ENCODE measurements at regions not wholly inside any gene's neighbourhood (a gene's known extent, or its start where the extent isn't known, plus 50 kb on each side); places are given as distances from the start of the nearest gene placed in this dataset.

DNA sequence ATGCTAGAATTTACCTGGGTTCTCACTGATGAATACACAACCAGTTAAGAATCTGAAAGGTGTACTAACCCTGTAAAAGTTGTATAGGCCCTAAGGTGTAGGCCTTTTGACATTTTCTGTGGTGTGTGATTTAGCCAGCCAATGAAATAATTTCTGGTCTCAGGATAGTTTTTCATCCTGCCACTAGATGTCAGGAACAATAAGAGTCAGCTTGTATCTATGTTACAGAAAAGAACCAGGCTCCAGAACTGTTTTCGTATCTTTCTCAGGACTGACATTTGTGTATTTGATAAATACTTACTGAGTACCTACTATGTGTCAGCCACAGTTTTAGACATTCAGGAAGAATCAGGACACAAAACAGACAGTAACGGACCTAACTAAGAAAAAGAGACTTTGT lies 673.6 kb upstream of the TENM3 start:
- no peak for DNase-seq

GRCh38 chr4:181578911-181579310 lies 664.3 kb upstream of the TENM3 start:
- DNase-seq: no peak

DNA sequence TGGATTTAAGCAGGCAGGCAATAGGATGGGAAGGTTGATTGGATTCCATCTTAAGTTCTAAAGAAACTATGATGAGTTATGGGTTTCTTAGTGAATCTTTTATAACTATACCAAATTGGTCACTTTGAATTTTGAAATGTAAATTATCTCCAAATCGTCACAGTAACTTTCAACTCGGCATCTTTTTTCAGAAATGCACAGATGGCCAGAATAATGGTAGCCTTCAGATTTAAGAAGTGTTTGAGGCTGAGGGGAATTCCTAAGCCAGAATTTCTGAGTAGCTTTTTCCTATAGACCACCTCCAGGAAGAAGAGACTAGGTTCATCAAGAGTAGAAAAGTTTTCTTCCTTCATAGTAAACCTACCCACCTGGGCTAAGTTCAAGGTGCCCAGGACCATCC lies 663.7 kb upstream of the TENM3 start:
- DNase-seq: no peak

- DNase-seq: no peak
These were observed 661.2 kb upstream of the TENM3 start for GRCh38 chr4:181581983-181582382.

DNA sequence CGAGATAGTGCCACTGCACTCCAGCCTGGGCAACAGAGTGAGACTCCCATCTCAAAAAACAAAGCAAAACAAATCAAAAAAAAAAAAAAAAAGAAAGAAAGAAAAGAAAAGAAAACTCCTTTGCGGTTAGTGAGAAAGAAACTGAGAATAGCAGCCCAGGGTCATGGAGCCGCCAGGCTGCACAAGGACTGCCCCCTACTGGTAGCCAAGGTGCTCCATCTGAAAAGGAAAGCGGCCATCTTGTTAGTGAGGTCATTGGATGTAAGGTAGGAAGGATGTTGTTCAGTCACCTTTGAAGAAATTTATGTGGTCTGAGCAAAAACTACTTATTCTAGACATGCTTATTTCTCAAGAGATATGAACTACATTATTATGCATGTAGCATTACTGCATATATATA lies 660.6 kb upstream of the TENM3 start:
- DNase-seq: no peak

GRCh38 chr4:181588733-181589302 lies 654.4 kb upstream of the TENM3 start:
- no peak for DNase-seq

DNA sequence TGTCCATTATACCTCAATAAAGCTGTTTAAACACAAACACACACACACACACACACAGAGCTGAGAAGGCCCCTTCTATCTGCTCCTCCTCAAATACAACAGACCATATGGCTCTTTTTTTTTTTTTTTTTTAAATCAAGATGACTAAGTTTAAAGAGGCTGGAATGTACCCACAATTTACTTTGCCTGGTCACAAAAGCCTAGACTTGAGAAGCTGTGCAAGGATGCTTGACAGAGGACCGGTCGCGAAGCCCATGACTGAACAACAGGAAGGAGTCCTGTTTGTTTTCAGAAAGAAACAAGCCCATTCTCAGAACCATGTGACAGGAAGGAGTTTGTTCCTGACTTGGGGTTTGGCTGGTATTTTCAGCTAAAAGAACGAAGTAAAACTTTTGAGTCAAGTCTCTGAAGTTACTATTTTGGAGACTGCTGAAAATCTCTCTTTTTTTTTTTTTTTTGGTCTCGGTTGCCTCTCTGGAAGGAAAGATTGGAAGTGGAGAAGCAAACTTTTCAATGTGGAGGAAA lies 650.9 kb upstream of the TENM3 start:
- DNase-seq: no peak

DNA sequence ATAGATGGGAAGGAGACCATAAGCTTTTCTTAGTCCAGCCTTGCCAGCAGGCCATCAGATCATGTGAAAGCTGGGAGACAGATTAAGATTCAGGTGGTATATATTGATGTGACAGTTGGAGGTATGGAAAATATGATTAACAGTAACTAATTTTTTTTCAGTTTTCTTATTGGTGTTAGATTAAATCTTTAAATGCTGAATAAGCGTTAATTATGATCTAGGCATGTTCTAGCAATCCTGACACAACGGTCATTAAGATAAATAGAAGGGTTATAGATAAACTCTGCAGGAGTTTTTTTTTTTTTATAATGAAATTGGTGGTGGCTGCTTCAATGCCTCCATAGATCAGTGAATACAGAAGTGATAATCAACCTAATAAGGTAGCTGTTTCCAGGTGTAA lies 649.5 kb upstream of the TENM3 start:
- no peak for DNase-seq

- DNase-seq: no peak
These were observed 649.0 kb upstream of the TENM3 start for GRCh38 chr4:181594188-181594587.

- DNase-seq: no peak
These were observed 647.5 kb upstream of the TENM3 start for GRCh38 chr4:181595716-181596115.

- DNase-seq: no peak
These were observed 645.4 kb upstream of the TENM3 start for GRCh38 chr4:181597766-181598165.

GRCh38 chr4:181599134-181599533 lies 644.1 kb upstream of the TENM3 start:
- no peak for DNase-seq

DNA sequence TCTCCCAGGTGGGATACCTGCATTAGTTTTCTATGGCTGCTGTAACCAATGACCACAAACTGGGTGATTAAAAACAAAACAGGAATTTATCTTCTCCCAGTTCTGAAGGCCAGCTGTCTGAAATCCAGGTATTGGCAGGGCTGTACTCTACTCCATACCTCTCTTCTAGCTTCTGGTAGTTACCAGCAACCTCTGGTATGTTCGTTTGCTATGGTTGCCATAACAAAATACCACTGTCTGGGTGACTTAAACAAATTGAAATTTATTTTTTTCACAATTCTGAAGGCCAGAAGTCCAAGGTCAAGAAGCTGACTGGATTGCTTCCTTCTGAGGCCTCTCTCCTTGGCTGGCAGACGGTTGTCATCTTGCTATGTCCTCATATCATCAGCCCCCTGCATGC lies 642.1 kb upstream of the TENM3 start:
- DNase-seq: no peak

DNA sequence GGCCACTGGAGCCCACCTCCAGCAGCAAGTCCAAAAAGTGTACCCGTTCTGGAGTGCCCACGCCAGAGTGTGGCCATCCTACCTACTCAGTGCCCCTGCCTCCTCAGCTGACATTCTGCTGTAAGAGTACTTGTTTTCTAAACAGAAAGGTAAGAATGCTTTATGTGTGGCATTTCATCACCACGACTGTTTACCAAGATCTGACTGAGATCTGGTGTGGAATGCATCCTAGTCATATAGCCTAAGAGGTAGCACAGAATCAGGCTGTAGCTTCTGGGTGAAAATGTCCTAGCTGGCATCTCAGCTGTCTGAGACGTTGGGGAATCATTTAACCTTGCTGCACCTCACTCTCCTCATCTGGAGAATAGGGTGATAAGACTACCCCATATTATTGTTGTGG lies 638.7 kb upstream of the TENM3 start:
- no peak for DNase-seq

GRCh38 chr4:181606300-181606699 lies 636.9 kb upstream of the TENM3 start:
- DNase-seq: no peak

DNA sequence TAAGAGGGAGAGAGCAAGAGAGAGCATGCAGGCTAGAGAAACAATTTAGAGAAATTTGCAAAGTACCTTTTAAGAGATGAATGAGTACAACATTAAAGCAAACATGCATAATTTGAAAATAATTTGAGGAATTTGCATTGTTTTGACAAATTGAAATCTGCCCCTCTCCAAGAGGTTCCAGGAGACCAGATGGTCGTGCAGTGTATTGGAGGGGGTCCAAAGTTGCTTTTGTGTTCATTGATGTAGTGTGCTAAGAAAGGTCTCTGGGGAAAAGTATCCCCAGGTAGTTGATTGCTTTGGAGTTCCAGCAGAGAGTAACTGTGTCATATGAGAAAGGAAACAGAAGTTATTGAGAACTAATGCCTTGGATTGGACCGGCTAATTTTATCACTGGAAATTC lies 635.0 kb upstream of the TENM3 start:
- DNase-seq: no peak

DNA sequence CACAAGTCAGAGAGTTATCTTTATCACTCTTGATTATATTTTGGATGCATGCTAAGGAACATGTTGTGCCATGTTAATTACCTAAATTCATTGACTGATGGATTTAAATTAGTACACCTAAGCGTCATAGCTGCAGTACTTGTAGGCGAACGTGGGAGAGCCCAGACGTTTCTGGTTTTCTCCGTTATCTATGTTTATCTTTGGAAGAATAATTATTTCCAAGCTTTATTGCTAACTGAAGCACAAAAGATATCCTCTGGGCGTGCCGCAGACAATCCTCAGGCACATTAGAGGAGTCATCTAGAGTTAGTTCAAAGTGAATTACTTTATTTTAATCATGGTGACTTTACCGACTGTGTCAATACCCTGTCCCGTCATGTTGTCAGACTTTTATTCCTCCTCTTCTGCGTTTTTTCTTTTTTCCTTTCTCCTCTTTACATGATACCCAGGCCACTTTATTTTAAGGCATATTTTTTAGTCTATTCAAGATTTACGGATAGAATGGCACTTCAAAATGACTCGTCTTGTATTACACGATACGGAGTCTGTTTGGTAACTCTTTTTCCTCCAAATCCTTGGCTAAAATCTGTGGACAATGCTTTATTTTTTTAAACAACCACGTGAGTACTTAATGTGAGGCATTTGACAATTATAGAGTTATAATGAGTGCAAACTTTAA lies 632.0 kb upstream of the TENM3 start:
- DNase-seq: no peak

DNA sequence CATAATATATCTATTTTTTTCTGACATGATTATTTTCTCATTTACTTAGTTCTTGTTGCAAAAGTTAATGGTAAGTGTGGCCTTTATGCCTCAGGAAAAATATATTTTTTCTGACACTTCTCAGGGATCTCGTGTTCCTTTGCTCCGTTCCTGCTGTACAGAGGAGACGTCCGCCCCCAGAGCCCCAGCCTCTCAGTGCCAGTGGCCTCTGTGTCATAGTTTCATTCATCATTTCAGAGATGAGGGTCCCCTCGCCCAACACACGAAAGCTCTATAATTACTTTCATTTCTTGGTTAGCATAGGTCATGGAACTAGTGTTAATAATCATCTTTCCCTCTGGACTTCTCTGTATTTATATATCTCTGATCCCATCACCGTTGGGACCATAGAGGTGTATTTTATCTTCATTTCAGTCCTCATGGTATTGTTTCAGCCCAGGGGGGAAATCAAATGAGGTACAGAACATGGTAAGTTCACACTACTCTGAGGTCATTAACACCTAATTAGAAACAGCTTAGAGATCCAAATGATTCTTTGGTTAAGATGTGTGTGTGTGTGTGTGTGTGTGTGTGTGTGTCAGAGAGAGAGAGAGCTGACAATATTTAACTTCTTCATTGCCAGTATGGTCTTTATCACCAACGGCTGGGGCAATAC lies 631.1 kb upstream of the TENM3 start:
- DNase-seq: no peak

DNA sequence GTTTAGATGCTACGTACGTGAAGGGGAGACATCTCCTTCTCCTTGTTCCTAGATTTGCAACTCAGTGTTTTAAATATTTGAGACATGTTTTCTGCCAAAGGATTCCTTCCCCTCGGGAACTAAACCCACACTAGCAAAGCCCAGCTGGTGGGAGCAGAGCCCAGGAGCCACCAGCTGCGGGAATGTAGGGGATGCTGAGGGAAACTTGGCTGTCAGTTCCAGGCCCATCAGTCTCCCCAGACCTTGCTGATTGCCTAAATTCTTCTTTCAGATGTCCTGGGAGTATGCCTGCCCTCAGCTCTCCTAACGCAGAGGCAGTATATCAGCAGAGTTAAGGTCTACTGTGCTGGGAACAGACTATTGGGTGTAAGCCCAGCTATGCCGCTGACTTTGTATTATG lies 630.0 kb upstream of the TENM3 start:
- no peak for DNase-seq

- DNase-seq: no peak
These were observed 625.1 kb upstream of the TENM3 start for GRCh38 chr4:181618038-181618618.

DNA sequence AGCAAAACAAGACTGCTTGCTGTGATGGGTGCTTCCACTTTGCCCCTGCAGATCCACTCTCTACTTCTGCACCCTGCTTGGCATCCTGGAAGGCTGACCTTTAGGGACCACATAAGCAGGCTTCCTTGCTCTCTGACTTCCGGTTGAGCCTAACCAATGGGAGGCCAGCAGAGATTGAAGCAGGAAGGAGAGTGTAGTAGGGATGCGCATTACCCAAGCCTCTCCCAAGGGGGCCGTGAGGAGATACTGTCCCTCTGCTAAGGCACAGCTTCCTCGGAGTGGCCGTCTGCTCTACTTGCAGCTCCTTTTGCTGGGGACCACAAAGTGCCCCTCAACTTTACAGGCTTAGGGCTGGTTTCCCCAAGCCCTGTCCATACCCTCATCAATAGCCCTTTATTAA lies 624.3 kb upstream of the TENM3 start:
- DNase-seq: no peak

GRCh38 chr4:181619651-181620050 lies 623.6 kb upstream of the TENM3 start:
- no peak for DNase-seq

DNA sequence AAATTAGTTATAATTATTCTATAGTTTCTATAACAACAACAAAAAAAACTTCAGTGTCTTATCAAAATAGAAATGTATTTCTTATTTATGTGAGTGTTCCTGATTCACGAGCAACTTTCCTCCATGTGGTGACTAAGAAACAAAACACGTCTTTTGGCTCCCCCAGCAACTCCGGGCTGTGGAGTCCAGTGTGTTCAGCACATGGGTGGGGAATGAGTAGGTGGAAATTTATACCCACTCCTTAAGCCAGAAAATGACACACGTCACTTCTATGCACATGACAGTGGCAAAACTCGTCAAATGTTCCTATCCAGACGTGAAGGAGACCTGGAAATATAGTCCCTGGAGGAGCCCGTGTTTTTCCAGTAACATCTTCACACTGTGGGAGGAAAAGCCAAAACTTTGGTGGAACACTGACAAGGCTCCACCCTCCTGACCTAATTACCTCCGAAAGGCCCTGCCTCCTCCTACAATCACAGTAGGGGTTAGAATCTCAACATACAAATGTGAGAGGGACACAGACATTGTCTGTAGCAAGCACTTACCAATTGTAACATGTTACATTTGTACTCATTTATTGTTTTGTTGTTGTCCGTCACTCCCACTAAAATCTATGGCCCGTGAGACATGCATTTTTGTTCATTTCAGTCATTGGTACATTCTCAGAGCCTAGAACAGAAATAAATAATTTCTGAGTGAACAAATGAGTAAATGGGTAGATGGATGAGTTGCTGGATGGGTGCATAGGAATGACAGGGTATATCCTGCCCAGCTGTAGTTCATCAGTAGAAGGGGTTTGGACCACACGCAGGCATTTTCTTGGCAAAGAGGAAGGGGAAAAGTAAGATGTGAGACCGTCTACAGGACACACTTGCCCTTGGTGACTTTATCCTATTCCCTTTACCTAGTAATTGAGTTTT lies 605.8 kb upstream of the TENM3 start:
- DNase-seq: no peak
